NCI-H748 (cell line): ENCODE measurements at regions not wholly inside any gene's neighbourhood (a gene's known extent, or its start where the extent isn't known, plus 50 kb on each side); places are given as distances from the start of the nearest gene placed in this dataset.
"Not testable (repeated sequence)": the region's sequence is repeated elsewhere in the genome, so short reads cannot be mapped to it uniquely, and the experiment has no call there.

ENCODE experiments used
- DNase-seq: peaks from one replicate; lab custom pipeline; 2025; ENCODE audit not compliant: unreplicated experiment; lab: John Stamatoyannopoulos, UW

- DNase-seq: peak; percentile 36
Measured at GRCh38 chr2:21194147-21194546, 70.4 kb downstream of the TDRD15 start.

DNA sequence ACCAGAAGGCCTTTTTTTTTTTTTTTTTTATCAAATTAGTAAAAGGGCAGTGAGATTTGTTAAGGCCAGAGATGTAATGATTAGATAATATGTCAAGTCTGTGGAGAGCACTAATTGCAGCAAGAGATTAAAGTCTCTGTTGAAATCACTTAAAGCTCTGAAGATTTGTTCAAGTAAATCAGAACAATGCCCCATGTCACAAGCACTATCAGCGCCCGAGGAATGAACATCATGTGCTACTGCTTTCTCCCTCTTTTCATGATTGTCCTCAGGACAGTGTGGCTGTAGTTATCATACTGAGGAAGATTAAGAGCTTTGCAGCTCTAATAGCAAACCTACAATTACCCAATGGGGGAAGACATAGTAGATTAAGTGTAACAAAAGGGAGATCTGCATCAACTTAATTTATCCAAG lies 71.1 kb downstream of the TDRD15 start:
- DNase-seq: peak; percentile 78

DNA sequence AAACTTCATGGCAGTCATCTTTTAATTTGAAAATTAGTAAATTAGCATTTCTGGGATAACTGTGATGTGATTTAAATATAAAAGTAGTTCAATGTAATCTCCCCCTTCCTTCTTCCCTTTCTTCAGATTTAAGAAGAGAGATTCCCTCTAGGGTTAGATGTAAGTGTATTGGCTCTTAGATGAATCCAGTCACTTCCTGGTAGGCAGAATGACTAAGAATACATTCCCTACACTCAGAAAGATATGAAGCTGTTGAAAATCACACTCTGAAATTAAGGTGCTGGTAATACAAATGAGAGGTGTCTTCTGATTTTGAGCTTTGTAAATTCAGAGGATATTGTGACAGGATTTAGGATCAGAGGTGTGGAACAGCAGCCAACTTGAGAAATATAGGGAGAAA lies 71.6 kb downstream of the TDRD15 start:
- DNase-seq: peak; percentile 35

DNA sequence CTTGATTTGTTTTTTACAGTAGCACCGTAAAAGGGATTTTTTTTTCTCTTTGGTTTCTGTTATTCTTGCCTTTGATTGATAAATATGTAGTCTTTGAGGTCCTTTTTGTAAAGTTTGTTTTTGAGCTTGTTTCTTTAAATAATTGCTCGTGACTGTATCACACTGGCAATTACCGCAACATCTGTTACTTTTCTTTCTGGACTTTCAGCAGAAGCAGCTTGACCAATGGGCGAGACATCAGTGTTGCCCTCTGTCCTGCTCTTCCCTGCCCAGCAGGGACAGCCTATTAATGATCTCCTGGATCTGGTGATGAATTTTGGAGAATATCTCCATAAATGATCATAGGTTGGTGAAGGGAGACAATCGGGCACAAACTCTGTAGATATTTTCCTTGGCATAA lies 74.9 kb downstream of the TDRD15 start:
- DNase-seq: peak; percentile 69

GRCh38 chr2:21203976-21204375 lies 80.2 kb downstream of the TDRD15 start:
- no peak for DNase-seq

- DNase-seq: not testable (repeated sequence)
Measured at GRCh38 chr2:21214085-21214484, 90.3 kb downstream of the TDRD15 start.

- no peak for DNase-seq
Measured at GRCh38 chr2:21217442-21217841, 93.7 kb downstream of the TDRD15 start.

DNA sequence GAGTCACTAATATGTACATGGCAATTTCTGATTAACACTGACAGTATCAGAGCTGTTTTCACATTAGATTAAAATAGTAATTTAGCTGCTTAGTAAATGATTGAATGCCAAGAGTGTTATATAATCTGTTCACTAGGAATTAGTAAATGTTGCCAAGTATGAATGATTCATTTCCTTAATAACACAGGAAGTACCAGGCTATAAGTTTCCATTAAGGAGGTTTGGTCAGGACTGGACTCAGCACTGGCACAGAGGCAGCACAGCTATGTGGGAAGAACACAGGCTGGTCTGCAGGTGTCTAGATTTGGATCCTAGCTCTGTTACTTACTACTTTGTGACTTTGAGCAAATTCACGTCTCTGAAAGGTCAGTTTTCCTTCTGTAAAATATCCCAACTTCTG lies 97.2 kb downstream of the TDRD15 start:
- DNase-seq: no peak

DNA sequence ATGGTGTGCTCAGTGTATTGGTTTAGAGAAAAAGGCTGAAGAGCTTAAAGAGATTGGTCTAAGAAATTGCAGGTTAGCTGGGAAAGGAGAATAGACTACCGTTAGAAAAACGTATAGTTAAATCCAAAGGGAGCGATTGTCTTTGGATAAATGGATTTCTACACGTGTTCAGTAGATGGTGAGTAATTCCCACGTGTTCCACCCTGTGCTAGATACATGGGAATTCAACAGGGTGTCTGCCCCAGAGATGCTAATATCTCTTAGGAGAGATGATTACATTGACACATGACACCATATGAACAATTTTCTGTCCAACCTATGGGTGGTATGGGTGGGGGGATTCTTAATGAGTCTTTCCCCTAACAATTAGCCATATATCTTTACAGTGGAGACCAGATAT lies 99.8 kb downstream of the TDRD15 start:
- DNase-seq: no peak

DNA sequence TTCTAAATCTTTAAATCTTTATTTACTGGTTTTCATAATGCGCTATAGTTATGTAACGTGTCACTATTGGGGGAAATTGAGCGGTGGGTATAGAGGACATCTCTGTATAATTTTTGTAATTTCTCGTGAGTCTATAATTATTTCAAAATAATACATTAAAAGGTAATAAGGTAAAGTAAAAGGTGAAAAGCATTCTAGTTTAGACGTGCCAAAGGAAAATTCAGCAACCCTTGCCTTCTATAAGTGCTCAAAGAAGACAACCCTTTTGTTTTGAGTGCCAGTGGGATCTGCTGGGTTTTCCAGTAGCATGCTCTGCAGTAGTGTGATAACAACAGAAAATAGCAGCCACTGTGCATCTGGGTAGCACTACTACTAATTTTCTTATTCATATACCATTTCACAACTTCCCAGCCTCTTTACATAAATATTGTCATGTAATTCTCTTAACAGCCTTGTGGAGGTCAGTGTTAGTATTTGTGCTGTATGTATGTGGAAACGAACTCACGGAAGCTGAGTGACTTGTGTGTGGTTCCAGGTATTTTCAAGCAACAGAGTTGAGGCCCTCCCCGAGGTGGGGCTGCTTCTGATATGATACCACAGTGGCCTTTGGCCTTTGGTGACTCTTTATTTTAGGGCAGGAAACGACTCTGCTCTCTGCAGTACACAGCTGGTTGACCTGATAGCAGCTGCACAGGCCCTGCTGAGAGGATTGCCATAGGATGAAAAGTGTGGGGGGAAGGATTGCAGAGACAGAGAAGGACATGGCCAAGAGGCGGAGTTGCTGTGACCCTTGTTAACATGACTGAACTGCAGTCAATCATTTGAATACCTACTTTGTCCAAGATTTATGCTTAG lies 104.5 kb downstream of the TDRD15 start:
- DNase-seq: no peak

- DNase-seq: no peak
Measured at GRCh38 chr2:21229302-21229701, 105.5 kb downstream of the TDRD15 start.

- no peak for DNase-seq
Measured at GRCh38 chr2:21230140-21230539, 106.4 kb downstream of the TDRD15 start.

GRCh38 chr2:21231985-21232384 lies 108.2 kb downstream of the TDRD15 start:
- no peak for DNase-seq

DNA sequence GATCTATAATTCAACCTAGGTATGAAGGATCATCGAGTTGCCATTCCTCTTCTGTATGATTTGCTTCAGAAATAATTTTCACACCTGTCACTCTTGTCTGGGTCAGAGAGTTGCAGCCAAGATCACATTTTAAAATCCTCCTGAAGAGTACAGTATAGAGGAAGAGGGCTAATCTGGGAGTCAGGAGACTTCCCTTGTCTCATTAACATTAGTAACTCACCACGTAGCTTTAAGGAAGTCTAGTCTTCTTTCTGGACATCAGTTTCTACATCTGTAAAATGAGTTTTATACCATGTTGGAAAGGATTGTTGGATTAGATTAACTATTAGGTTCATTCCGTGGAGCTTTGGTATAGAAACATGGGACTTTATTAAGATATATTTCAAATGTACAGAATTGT lies 109.4 kb downstream of the TDRD15 start:
- DNase-seq: no peak

GRCh38 chr2:21234001-21234400 lies 110.2 kb downstream of the TDRD15 start:
- DNase-seq: no peak

- DNase-seq: no peak
Measured at GRCh38 chr2:21234464-21235120, 110.8 kb downstream of the TDRD15 start.

DNA sequence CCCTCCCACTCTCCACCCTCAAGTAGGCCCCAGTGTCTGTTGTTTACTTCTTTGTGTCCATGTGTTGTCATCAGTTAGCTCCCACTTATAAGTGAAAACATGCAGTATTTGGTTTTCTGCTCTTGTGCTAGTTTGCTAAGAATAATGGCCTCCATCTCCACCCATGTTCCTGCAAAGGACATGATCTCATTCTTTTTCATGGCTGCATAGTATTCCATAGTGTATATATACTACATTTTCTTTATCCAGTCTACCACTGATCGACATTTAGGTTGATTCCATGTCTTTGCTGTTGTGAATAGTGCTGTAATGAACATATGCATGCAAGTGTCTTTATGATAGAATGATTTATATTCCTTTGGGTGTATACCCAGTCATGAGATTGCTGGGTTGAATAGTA lies 116.0 kb downstream of the TDRD15 start:
- DNase-seq: not testable (repeated sequence)

- DNase-seq: no peak
Measured at GRCh38 chr2:21244161-21244560, 120.4 kb downstream of the TDRD15 start.

DNA sequence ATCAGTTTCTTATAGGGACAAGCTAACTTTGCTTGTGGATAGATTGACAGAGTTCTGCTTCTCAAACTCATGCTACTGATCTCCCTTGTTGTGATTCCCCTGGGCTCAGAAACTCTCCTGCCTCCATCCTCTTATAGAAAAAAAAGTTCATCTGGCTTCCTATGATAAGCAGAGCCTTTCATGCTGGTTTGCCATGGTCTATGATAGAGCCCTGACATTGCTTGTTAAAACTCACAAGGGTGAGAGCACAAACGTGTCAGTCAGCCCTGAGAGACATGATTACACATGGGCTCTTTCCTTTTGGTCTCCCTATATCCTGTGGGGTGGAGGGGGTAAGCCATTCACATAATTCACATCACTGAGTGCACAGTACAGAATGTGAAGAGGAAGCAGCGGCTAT lies 121.8 kb downstream of the TDRD15 start:
- DNase-seq: no peak

- no peak for DNase-seq
Measured at GRCh38 chr2:21249367-21249766, 125.6 kb downstream of the TDRD15 start.

DNA sequence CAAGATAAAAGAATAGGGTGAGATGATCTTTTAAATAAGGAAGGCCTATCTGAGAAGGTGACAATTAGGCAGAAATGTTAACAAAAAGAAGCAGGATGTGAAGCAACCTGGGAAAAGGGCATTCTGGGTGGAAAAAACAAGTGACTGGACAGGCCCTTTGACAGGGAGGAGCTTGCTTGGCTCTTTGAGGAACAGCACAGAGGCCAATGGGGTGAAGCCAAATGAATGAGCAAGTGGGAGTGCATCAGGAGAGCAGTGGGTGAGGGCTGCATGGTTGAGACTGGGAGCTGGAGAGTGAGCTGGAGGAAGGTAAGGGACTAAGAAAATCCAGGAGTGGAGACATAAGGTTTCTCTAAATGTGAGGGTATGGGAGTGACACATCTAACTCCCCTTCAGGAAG lies 126.9 kb downstream of the TDRD15 start:
- DNase-seq: peak; percentile 64

DNA sequence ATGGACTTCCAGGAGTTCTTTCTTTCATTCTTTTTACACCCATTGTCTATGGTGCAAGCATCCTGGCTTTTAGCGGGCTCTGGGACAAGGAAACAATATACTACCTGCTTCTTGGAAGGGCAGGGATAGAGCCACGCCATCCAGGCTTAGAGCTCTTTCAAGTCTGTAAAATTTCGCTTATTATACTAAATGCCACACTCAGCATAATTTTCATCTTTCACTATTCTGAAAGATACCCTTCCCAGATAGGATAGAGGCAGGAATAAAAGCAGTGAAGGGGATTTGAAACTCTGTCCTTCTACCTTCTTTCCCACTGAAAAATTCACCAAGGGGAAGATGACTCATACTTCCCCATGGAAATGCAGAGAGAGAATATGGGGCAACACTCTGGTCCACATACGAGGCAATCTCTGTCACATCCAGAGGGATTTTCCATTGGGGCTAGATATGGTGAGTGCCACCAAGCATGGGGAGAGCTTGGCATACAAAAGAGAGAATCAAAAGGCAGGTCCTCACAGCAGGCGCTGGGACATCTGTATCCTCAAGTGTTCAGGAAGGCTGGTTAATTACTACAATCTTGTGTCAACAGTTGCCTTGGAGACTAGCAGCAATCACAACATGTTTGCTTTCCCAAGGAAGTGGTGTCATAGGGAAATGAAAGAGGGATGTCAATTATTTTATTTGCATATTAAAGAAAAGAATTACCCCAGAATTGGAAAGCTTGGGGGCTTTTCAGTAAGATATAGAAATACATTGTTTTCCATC lies 127.6 kb downstream of the TDRD15 start:
- DNase-seq: peak; percentile 99
